IPS-20b (cell line): ENCODE measurements at regions not wholly inside any gene's neighbourhood (a gene's known extent, or its start where the extent isn't known, plus 50 kb on each side); places are given as distances from the start of the nearest gene placed in this dataset.
"Not testable (repeated sequence)": the region's sequence is repeated elsewhere in the genome, so short reads cannot be mapped to it uniquely, and the experiment has no call there.

ENCODE experiments used
- H3K27ac ChIP-seq: one replicate; pipeline ENCODE4 v1.5.1; 2013; ENCODE audit warnings: low read length
- H3K27me3 ChIP-seq: 2 replicates; pipeline ENCODE4 v1.6.1; 2013; ENCODE audit warnings: mild to moderate bottlenecking, low read length, inconsistent platforms; ENCODE audit not compliant: insufficient read depth
- H3K36me3 ChIP-seq: 2 replicates; pipeline ENCODE4 v1.6.1; 2013; ENCODE audit warnings: low read depth, mild to moderate bottlenecking, inconsistent platforms, low read length, moderate library complexity; ENCODE audit not compliant: insufficient read depth
- H3K4me1 ChIP-seq: 2 replicates; pipeline ENCODE4 v1.6.1; 2013; ENCODE audit warnings: mild to moderate bottlenecking, control low read depth, inconsistent platforms, low read length, moderate library complexity; ENCODE audit not compliant: insufficient read depth
- H3K4me3 ChIP-seq: 2 replicates; pipeline ENCODE4 v1.5.1; 2013; ENCODE audit warnings: mild to moderate bottlenecking, low read length, inconsistent platforms
- H3K9ac ChIP-seq: 2 replicates; pipeline ENCODE4 v1.6.1; 2013; ENCODE audit warnings: low read depth, mild to moderate bottlenecking, inconsistent platforms, low read length, moderate library complexity
- H3K9me3 ChIP-seq: 2 replicates; pipeline ENCODE4 v1.6.1; 2013; ENCODE audit warnings: mild to moderate bottlenecking, low read depth, low read length, inconsistent platforms; ENCODE audit not compliant: insufficient read depth

GRCh38 chr11:37170311-37170710, 572.3 kb upstream of the RAG2 start:
- Histone ChIP-seq H3K4me3 (no peak overlapping the region), H3K27me3 (no peaks in the 10 kb centered on the region), H3K4me1 (no peaks in the 10 kb centered on the region), H3K9me3 (no peaks in the 10 kb centered on the region), H3K36me3 (no peaks in the 10 kb centered on the region), H3K27ac (no peak overlapping the region), H3K9ac (no peak overlapping the region)

- H3K36me3 ChIP-seq, H3K9ac ChIP-seq, H3K9me3 ChIP-seq, H3K4me1 ChIP-seq, H3K27ac ChIP-seq, H3K4me3 ChIP-seq, H3K27me3 ChIP-seq: not testable (repeated sequence)
Measured at GRCh38 chr11:37145434-37145833, 547.4 kb upstream of the RAG2 start.

- Histone ChIP-seq H3K4me3 (no peak overlapping the region), H3K9me3 (no peaks in the 10 kb centered on the region), H3K9ac (no peak overlapping the region), H3K4me1 (no peaks in the 10 kb centered on the region), H3K27me3 (no peaks in the 10 kb centered on the region), H3K36me3 (no peaks in the 10 kb centered on the region), H3K27ac (no peak overlapping the region)
Measured at GRCh38 chr11:37142591-37142990, 544.6 kb upstream of the RAG2 start.

GRCh38 chr11:37141707-37142106, 543.7 kb upstream of the RAG2 start:
- Histone ChIP-seq H3K27me3 (no peaks in the 10 kb centered on the region), H3K9ac (no peak overlapping the region), H3K36me3 (no peaks in the 10 kb centered on the region), H3K4me1 (no peaks in the 10 kb centered on the region), H3K4me3 (no peak overlapping the region), H3K9me3 (no peaks in the 10 kb centered on the region), H3K27ac (no peak overlapping the region)

GRCh38 chr11:37135606-37136005, 537.6 kb upstream of the RAG2 start:
- not testable (repeated sequence) for H3K4me1 ChIP-seq, H3K36me3 ChIP-seq, H3K9me3 ChIP-seq, H3K4me3 ChIP-seq, H3K27ac ChIP-seq, H3K9ac ChIP-seq, H3K27me3 ChIP-seq

GRCh38 chr11:37134637-37135036, 536.6 kb upstream of the RAG2 start:
- Histone ChIP-seq H3K27me3 (no peaks in the 10 kb centered on the region), H3K4me3 (no peak overlapping the region), H3K4me1 (no peaks in the 10 kb centered on the region), H3K36me3 (no peaks in the 10 kb centered on the region), H3K9ac (no peak overlapping the region), H3K9me3 (peaks cover 3% of the 10 kb centered on the region; the same call in 1 of the 2 replicates), H3K27ac (no peak overlapping the region)

GRCh38 chr11:37124384-37124783, 526.3 kb upstream of the RAG2 start:
- Histone ChIP-seq H3K4me1 (no peaks in the 10 kb centered on the region), H3K4me3 (no peak overlapping the region), H3K9ac (no peak overlapping the region), H3K9me3 (no peaks in the 10 kb centered on the region; the same call in 1 of the 2 replicates), H3K27me3 (no peaks in the 10 kb centered on the region), H3K27ac (no peak overlapping the region), H3K36me3 (no peaks in the 10 kb centered on the region)

- no peak overlapping the region for H3K27ac ChIP-seq
- no peak overlapping the region for H3K9ac ChIP-seq
- H3K27me3 ChIP-seq: no peaks in the 10 kb centered on the region
- H3K9me3 ChIP-seq: no peaks in the 10 kb centered on the region
- H3K4me1 ChIP-seq: no peaks in the 10 kb centered on the region; the same call in 1 of the 2 replicates
- no peak overlapping the region for H3K4me3 ChIP-seq
- H3K36me3 ChIP-seq: no peaks in the 10 kb centered on the region
Measured at GRCh38 chr11:37115963-37116362, 517.9 kb upstream of the RAG2 start.

- no peaks in the 10 kb centered on the region for H3K36me3 ChIP-seq
- H3K9ac ChIP-seq: no peak overlapping the region
- no peaks in the 10 kb centered on the region; the same call in 1 of the 2 replicates for H3K4me1 ChIP-seq
- no peaks in the 10 kb centered on the region for H3K9me3 ChIP-seq
- H3K27me3 ChIP-seq: no peaks in the 10 kb centered on the region
- no peak overlapping the region for H3K27ac ChIP-seq
- H3K4me3 ChIP-seq: no peak overlapping the region
Measured at GRCh38 chr11:37110385-37110784, 512.3 kb upstream of the RAG2 start.

- Histone ChIP-seq H3K4me1 (no peaks in the 10 kb centered on the region; the same call in 1 of the 2 replicates), H3K36me3 (no peaks in the 10 kb centered on the region), H3K9ac (no peak overlapping the region), H3K27me3 (no peaks in the 10 kb centered on the region), H3K27ac (no peak overlapping the region), H3K9me3 (no peaks in the 10 kb centered on the region), H3K4me3 (no peak overlapping the region)
Measured at GRCh38 chr11:37109286-37109585, 511.2 kb upstream of the RAG2 start.

- Histone ChIP-seq H3K9me3 (no peaks in the 10 kb centered on the region), H3K9ac (no peak overlapping the region), H3K36me3 (no peaks in the 10 kb centered on the region), H3K27me3 (no peaks in the 10 kb centered on the region), H3K4me3 (no peak overlapping the region), H3K4me1 (no peaks in the 10 kb centered on the region; the same call in 1 of the 2 replicates), H3K27ac (no peak overlapping the region)
Measured at GRCh38 chr11:37108436-37109285, 510.6 kb upstream of the RAG2 start.

- Histone ChIP-seq H3K9me3 (no peaks in the 10 kb centered on the region), H3K4me1 (no peaks in the 10 kb centered on the region; the same call in 1 of the 2 replicates), H3K4me3 (no peak overlapping the region), H3K36me3 (no peaks in the 10 kb centered on the region), H3K27ac (no peak overlapping the region), H3K9ac (no peak overlapping the region), H3K27me3 (no peaks in the 10 kb centered on the region)
Measured at GRCh38 chr11:37107831-37108230, 509.8 kb upstream of the RAG2 start.
